IgD-negative memory B cell (primary cell): ENCODE measurements at regions not wholly inside any gene's neighbourhood (a gene's known extent, or its start where the extent isn't known, plus 50 kb on each side); places are given as distances from the start of the nearest gene placed in this dataset.

Experiments
- H3K27ac Mint-ChIP-seq, 3 donors: one replicate each; pipeline ENCODE4 v1.8.0; 2020 to 2022; ENCODE audit warnings: mild to moderate bottlenecking in 3 of 3, mixed read lengths in 3 of 3, moderate library complexity in 1 of 3
- H3K27me3 Mint-ChIP-seq: one replicate; pipeline ENCODE4 v1.8.0; 2021; ENCODE audit warnings: mixed read lengths
- H3K36me3 Mint-ChIP-seq: one replicate; pipeline ENCODE4 v1.8.0; 2020; ENCODE audit warnings: mild to moderate bottlenecking, mixed read lengths
- H3K4me1 Mint-ChIP-seq, 3 donors: one replicate each; pipeline ENCODE4 v1.8.0; 2020 to 2022; ENCODE audit warnings: mixed read lengths in 3 of 3, mild to moderate bottlenecking in 1 of 3
- H3K4me3 Mint-ChIP-seq, 4 donors: one replicate each; pipeline ENCODE4 v1.8.0; 2020 to 2022; ENCODE audit warnings: mild to moderate bottlenecking in 4 of 4, mixed read lengths in 4 of 4, moderate library complexity in 3 of 4
- H3K9me3 Mint-ChIP-seq, 3 donors: one replicate each; pipeline ENCODE4 v1.8.0; 2020 to 2021; ENCODE audit warnings: mixed read lengths in 3 of 3, mild to moderate bottlenecking in 1 of 3

- no peaks in the 10 kb centered on the region for H3K4me1 Mint-ChIP-seq
- H3K27ac Mint-ChIP-seq: no peak overlapping the region
- H3K27me3 Mint-ChIP-seq: no peaks in the 10 kb centered on the region
- H3K4me3 Mint-ChIP-seq: no peak overlapping the region
- no peaks in the 10 kb centered on the region for H3K36me3 Mint-ChIP-seq
- H3K9me3 Mint-ChIP-seq: peaks cover 0 to 14% (median 0%) of the 10 kb centered on the region in 3 donors
Observed at GRCh38 chr5:25641124-25641523, 996.3 kb upstream of the CDH10 start.

- H3K27ac Mint-ChIP-seq: no peak overlapping the region
- H3K9me3 Mint-ChIP-seq: peaks cover 0 to 4% (median 0%) of the 10 kb centered on the region in 3 donors
Observed at GRCh38 chr5:25619273-25619672, 974.5 kb upstream of the CDH10 start.

DNA sequence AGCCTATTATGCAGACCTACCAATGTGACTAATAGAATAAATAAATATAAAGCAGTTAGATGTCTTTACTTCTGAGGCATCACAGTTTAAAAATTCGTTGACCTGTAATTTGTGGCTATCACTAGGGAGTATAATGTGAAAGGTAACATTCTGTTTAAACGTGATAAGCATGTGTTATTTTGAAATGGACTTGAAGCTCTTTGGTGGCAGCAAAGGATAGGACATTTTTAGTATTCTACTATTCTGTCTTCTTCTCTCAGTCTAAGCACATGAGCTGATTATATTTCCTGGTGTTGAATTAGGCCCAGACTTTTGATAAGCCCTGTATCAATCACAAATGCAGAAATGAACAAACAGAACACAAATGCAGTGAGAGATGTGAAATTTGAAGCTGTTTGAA is 974.0 kb upstream of the CDH10 start:
- no peaks in the 10 kb centered on the region for H3K36me3 Mint-ChIP-seq
- H3K4me1 Mint-ChIP-seq: peaks cover 0 to 1% (median 0%) of the 10 kb centered on the region in 3 donors
- H3K27me3 Mint-ChIP-seq: no peaks in the 10 kb centered on the region
- peaks cover 0 to 4% (median 0%) of the 10 kb centered on the region in 3 donors for H3K9me3 Mint-ChIP-seq
- no peak overlapping the region for H3K27ac Mint-ChIP-seq
- no peak overlapping the region for H3K4me3 Mint-ChIP-seq

More at GRCh38 chr5:25619273-25619672, 974.5 kb upstream of the CDH10 start:
- H3K4me3 Mint-ChIP-seq: no peak overlapping the region
- no peaks in the 10 kb centered on the region for H3K27me3 Mint-ChIP-seq
- H3K36me3 Mint-ChIP-seq: no peaks in the 10 kb centered on the region
- H3K4me1 Mint-ChIP-seq: peaks cover 0 to 1% (median 0%) of the 10 kb centered on the region in 3 donors

GRCh38 chr5:25614466-25614865 is 969.7 kb upstream of the CDH10 start:
- Mint-ChIP-seq H3K9me3 (peaks cover 0 to 3% (median 3%) of the 10 kb centered on the region in 3 donors), H3K27ac (no peak overlapping the region), H3K36me3 (no peaks in the 10 kb centered on the region), H3K4me1 (no peaks in the 10 kb centered on the region), H3K4me3 (no peak overlapping the region), H3K27me3 (no peaks in the 10 kb centered on the region)

GRCh38 chr5:25604681-25605080 is 959.9 kb upstream of the CDH10 start:
- Mint-ChIP-seq H3K4me3 (no peak overlapping the region), H3K4me1 (no peaks in the 10 kb centered on the region), H3K27me3 (no peaks in the 10 kb centered on the region), H3K27ac (no peak overlapping the region), H3K36me3 (no peaks in the 10 kb centered on the region), H3K9me3 (peaks cover 0 to 14% (median 3%) of the 10 kb centered on the region in 3 donors)

- peaks cover 1% of the 10 kb centered on the region for H3K36me3 Mint-ChIP-seq
- H3K4me3 Mint-ChIP-seq: no peak overlapping the region
- no peak overlapping the region for H3K27ac Mint-ChIP-seq
- no peaks in the 10 kb centered on the region for H3K27me3 Mint-ChIP-seq
- H3K4me1 Mint-ChIP-seq: peaks cover 0 to 2% (median 0%) of the 10 kb centered on the region in 3 donors
- peaks cover 0 to 14% (median 9%) of the 10 kb centered on the region in 3 donors for H3K9me3 Mint-ChIP-seq
Observed at GRCh38 chr5:25579111-25579510, 934.3 kb upstream of the CDH10 start.

DNA sequence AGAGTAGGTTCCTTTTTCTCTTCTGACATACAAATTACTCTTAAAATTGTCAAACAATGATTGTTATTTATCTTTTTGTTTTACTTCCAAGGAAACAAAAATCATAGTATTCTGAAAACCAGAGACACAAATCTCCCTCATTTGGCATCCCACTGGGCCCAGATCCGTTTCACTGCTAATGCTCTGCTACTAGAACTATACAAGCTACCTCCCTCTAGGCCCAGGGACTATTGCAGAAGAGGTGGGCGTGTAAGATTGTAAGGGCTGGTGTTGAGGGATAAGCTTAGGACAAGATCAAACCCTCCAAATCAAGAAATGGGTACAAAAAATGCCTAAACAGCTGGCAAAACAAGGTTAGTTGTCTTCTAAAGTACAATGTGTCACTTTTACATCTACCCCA is 928.9 kb upstream of the CDH10 start:
- no peak overlapping the region for H3K27ac Mint-ChIP-seq
- H3K9me3 Mint-ChIP-seq: peaks cover 1 to 7% (median 3%) of the 10 kb centered on the region in 3 donors
- peaks cover 1% of the 10 kb centered on the region for H3K36me3 Mint-ChIP-seq
- no peak overlapping the region for H3K4me3 Mint-ChIP-seq
- peaks cover 0 to 2% (median 1%) of the 10 kb centered on the region in 3 donors for H3K4me1 Mint-ChIP-seq
- H3K27me3 Mint-ChIP-seq: no peaks in the 10 kb centered on the region

- H3K9me3 Mint-ChIP-seq: peaks cover 1 to 7% (median 1%) of the 10 kb centered on the region in 3 donors
- H3K27me3 Mint-ChIP-seq: no peaks in the 10 kb centered on the region
- no peak overlapping the region for H3K4me3 Mint-ChIP-seq
- H3K4me1 Mint-ChIP-seq: peaks cover 0 to 1% (median 0%) of the 10 kb centered on the region in 3 donors
- H3K36me3 Mint-ChIP-seq: no peaks in the 10 kb centered on the region
- H3K27ac Mint-ChIP-seq: no peak overlapping the region
Observed at GRCh38 chr5:25570067-25570583, 925.3 kb upstream of the CDH10 start.

DNA sequence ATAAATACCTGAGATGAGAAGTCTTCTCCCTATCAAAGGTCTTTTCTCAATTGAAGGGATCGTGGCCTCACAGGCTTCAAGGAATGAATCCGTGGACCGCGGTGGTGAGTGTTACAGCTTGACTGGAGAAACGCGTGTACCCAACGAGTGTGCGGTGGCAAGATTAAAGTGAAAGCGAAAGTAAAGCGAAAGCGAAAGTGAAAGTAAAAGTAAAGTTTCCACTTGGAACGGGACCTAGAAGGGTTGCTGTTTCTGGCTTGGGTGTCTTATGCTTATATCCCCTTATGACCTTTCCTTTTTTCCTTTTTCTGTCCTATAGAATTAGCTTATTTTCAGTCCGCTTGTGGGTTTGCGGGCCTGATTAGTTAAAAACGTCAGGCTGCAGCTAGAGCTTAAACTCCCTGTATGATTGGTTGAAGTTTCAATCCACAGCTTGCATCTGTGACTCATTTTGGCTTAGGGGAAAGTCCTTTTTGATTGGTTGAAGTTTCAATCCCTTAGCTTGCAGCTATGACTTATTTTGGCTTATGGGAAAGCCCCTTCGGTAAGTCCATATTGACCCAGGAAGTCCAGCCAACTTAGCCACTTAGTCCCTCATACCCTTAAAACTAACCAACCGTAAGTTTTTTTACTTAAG is 924.3 kb upstream of the CDH10 start:
- Mint-ChIP-seq H3K27ac (peak overlapping the region in 1 of 3 donors; percentile 85), H3K4me3 (peak overlapping the region in 1 of 4 donors; percentile 59), H3K9me3 (peaks cover 1 to 7% (median 3%) of the 10 kb centered on the region in 3 donors), H3K27me3 (no peaks in the 10 kb centered on the region), H3K4me1 (peaks cover 0 to 1% (median 0%) of the 10 kb centered on the region in 3 donors), H3K36me3 (no peaks in the 10 kb centered on the region)

- Mint-ChIP-seq H3K4me1 (peaks cover 0 to 1% (median 0%) of the 10 kb centered on the region in 3 donors), H3K9me3 (peaks cover 1 to 7% (median 3%) of the 10 kb centered on the region in 3 donors), H3K27me3 (no peaks in the 10 kb centered on the region), H3K27ac (no peak overlapping the region), H3K36me3 (no peaks in the 10 kb centered on the region), H3K4me3 (no peak overlapping the region)
Observed at GRCh38 chr5:25568294-25568693, 923.5 kb upstream of the CDH10 start.

GRCh38 chr5:25567881-25568280 is 923.1 kb upstream of the CDH10 start:
- no peak overlapping the region for H3K4me3 Mint-ChIP-seq
- peaks cover 0 to 1% (median 0%) of the 10 kb centered on the region in 3 donors for H3K4me1 Mint-ChIP-seq
- H3K27me3 Mint-ChIP-seq: no peaks in the 10 kb centered on the region
- H3K27ac Mint-ChIP-seq: no peak overlapping the region
- H3K9me3 Mint-ChIP-seq: peaks cover 3 to 10% (median 3%) of the 10 kb centered on the region in 3 donors
- no peaks in the 10 kb centered on the region for H3K36me3 Mint-ChIP-seq

DNA sequence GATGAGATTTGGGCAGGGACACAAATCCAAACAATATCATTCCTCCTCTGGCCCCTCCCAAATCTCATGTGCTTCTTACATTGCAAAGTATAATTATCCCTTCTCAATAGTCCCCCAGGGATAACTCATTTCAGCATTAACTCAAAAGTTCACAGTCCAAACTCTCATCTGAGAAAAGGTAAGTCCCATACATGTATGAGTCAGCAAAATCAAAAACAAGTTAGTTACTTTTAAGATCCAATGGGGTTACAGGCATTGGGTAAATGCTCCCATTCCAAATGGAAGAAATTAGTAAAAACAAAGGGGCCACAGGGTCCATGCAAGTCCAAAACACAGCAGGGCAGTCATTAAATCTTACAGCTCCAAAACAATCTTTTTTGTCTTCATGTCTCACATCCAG is 917.9 kb upstream of the CDH10 start:
- no peak overlapping the region for H3K4me3 Mint-ChIP-seq
- H3K36me3 Mint-ChIP-seq: no peaks in the 10 kb centered on the region
- no peak overlapping the region for H3K27ac Mint-ChIP-seq

GRCh38 chr5:25554077-25554476 is 909.3 kb upstream of the CDH10 start:
- H3K27me3 Mint-ChIP-seq: no peaks in the 10 kb centered on the region
- H3K4me1 Mint-ChIP-seq: no peaks in the 10 kb centered on the region
- H3K4me3 Mint-ChIP-seq: no peak overlapping the region
- no peak overlapping the region for H3K27ac Mint-ChIP-seq
- peaks cover 0 to 3% (median 0%) of the 10 kb centered on the region in 3 donors for H3K9me3 Mint-ChIP-seq
- H3K36me3 Mint-ChIP-seq: peaks cover under 1% of the 10 kb centered on the region

More for the DNA sequence above, 917.9 kb upstream of the CDH10 start:
- H3K9me3 Mint-ChIP-seq: peaks cover 1 to 10% (median 2%) of the 10 kb centered on the region in 3 donors
- H3K4me1 Mint-ChIP-seq: no peaks in the 10 kb centered on the region
- no peaks in the 10 kb centered on the region for H3K27me3 Mint-ChIP-seq

- Mint-ChIP-seq H3K9me3 (peaks cover 0 to 3% (median 0%) of the 10 kb centered on the region in 3 donors), H3K36me3 (peaks cover 1% of the 10 kb centered on the region), H3K4me1 (no peaks in the 10 kb centered on the region), H3K27me3 (no peaks in the 10 kb centered on the region), H3K27ac (no peak overlapping the region), H3K4me3 (no peak overlapping the region)
Observed at GRCh38 chr5:25552871-25553481, 908.2 kb upstream of the CDH10 start.

GRCh38 chr5:25550793-25551192 is 906.0 kb upstream of the CDH10 start:
- Mint-ChIP-seq H3K27ac (no peak overlapping the region), H3K27me3 (no peaks in the 10 kb centered on the region), H3K9me3 (peaks cover under 1 to 3% (median 2%) of the 10 kb centered on the region in 3 donors), H3K4me3 (no peak overlapping the region), H3K4me1 (no peaks in the 10 kb centered on the region), H3K36me3 (peaks cover 1% of the 10 kb centered on the region)
